MM.1S (cell line): ENCODE measurements at regions not wholly inside any gene's neighbourhood (a gene's known extent, or its start where the extent isn't known, plus 50 kb on each side); places are given as distances from the start of the nearest gene placed in this dataset.

Source experiments
- DNase-seq: peaks from one replicate; pipeline ENCODE4 v3.0.0-alpha.2; 2015
- H2AFZ ChIP-seq: fragments of 300-600 bp; sonication (generic); 2 replicates; pipeline ENCODE4 v1.6.0; 2016; ENCODE audit warnings: antibody characterized with exemption, low read length
- H3F3A ChIP-seq: fragments of 300-600 bp; sonication (generic); 2 replicates; pipeline ENCODE4 v1.6.1; 2016; ENCODE audit warnings: mild to moderate bottlenecking, antibody characterized with exemption, low read length, moderate library complexity, mixed read lengths; ENCODE audit not compliant: insufficient read depth
- H3K27ac ChIP-seq: fragments of 300-600 bp; sonication (generic); 2 replicates; pipeline ENCODE4 v1.5.1; 2016; ENCODE audit warnings: mild to moderate bottlenecking, low read length
- H3K27me3 ChIP-seq: fragments of 300-600 bp; sonication (generic); replicated peaks from 2 replicates; pipeline ENCODE4 v1.6.0; 2016; ENCODE audit warnings: low read length; ENCODE audit not compliant: insufficient read depth
- H3K36me3 ChIP-seq: fragments of 300-600 bp; sonication (generic); replicated peaks from 2 replicates; pipeline ENCODE4 v1.6.1; 2016; ENCODE audit warnings: mild to moderate bottlenecking, low read length, mixed read lengths; ENCODE audit not compliant: insufficient read depth
- H3K4me1 ChIP-seq: fragments of 300-600 bp; sonication (generic); 2 replicates; pipeline ENCODE4 v1.6.1; 2016; ENCODE audit warnings: low read length, mixed read lengths
- H3K4me2 ChIP-seq: fragments of 300-600 bp; sonication (generic); 2 replicates; pipeline ENCODE4 v1.6.0; 2016; ENCODE audit warnings: low read depth, low read length
- H3K4me3 ChIP-seq: fragments of 300-600 bp; sonication (generic); 2 replicates; pipeline ENCODE4 v1.5.1; 2016; ENCODE audit warnings: low read length, mixed read lengths
- H3K79me2 ChIP-seq: fragments of 300-600 bp; sonication (generic); 2 replicates; pipeline ENCODE4 v1.6.1; 2016; ENCODE audit warnings: mixed run types, low read length, mixed read lengths
- H3K9ac ChIP-seq: fragments of 300-600 bp; sonication (generic); 2 replicates; pipeline ENCODE4 v1.6.1; 2016; ENCODE audit warnings: low read length, mixed read lengths
- H3K9me2 ChIP-seq: fragments of 300-600 bp; sonication (generic); replicated peaks from 2 replicates; pipeline ENCODE4 v1.6.1; 2016; ENCODE audit warnings: mild to moderate bottlenecking, low read length, mixed read lengths; ENCODE audit not compliant: insufficient read depth
- H3K9me3 ChIP-seq: fragments of 300-600 bp; sonication (generic); replicated peaks from 2 replicates; pipeline ENCODE4 v1.6.1; 2016; ENCODE audit warnings: mild to moderate bottlenecking, low read length, mixed read lengths; ENCODE audit not compliant: insufficient read depth
- H4K20me1 ChIP-seq: fragments of 300-600 bp; sonication (generic); 2 replicates; pipeline ENCODE4 v1.6.1; 2016; ENCODE audit warnings: mild to moderate bottlenecking, low read length, moderate library complexity, mixed read lengths; ENCODE audit not compliant: insufficient read depth
- EZH2 ChIP-seq: fragments of 300-600 bp; sonication (generic); optimal IDR thresholded peaks from 2 replicates; pipeline ENCODE3; 2017; ENCODE audit warnings: low read depth, mild to moderate bottlenecking, antibody characterized with exemption, low read length, mixed read lengths
- EZH2phosphoT487 ChIP-seq: fragments of 300-600 bp; sonication (generic); IDR thresholded peaks from 2 replicates; pipeline ENCODE4 v1.6.1; 2018; ENCODE audit warnings: antibody characterized with exemption, low read length
- TF ChIP-seq, protein P1 (sequence below): fragments of 300-600 bp; sonication (generic); IDR thresholded peaks from 2 replicates; pipeline ENCODE4 v1.5.1; 2016; ENCODE audit warnings: antibody characterized with exemption, low read length, mixed read lengths

DNA sequence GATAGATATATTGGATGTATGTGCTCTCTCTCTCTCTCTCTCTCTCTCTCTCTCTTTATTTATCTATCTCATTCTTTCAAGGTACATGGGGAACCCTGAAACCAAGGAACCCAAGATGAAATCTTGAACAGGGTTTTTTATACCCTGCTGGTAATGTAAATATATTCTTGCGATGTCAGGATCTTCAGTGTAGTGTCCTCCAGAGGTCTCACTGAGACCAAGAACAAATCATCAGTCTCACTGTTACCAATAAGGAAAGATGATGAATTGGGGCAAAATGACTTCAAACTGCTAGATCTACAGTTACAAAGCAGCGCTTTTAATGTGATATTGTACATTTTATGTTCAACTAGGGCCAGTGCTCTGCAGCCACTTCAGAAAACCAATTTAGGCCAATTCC is 423.5 kb downstream of the ANKRD7 start:
- 0 out of 2 replicates have a peak, but pooled peaks cover 3% of the 10 kb centered on the region for H3K36me3 ChIP-seq
- H3K27me3 ChIP-seq, result no peaks in the 10 kb centered on the region
- TF ChIP-seq EZH2phosphoT487, result no peak
- TF ChIP-seq EZH2, result no peak
- TF ChIP-seq, protein P1, sequence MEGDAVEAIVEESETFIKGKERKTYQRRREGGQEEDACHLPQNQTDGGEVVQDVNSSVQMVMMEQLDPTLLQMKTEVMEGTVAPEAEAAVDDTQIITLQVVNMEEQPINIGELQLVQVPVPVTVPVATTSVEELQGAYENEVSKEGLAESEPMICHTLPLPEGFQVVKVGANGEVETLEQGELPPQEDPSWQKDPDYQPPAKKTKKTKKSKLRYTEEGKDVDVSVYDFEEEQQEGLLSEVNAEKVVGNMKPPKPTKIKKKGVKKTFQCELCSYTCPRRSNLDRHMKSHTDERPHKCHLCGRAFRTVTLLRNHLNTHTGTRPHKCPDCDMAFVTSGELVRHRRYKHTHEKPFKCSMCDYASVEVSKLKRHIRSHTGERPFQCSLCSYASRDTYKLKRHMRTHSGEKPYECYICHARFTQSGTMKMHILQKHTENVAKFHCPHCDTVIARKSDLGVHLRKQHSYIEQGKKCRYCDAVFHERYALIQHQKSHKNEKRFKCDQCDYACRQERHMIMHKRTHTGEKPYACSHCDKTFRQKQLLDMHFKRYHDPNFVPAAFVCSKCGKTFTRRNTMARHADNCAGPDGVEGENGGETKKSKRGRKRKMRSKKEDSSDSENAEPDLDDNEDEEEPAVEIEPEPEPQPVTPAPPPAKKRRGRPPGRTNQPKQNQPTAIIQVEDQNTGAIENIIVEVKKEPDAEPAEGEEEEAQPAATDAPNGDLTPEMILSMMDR, result no peak
- H3K4me3 ChIP-seq, result no peak overlapping the region
- no peaks in the 10 kb centered on the region for H3K79me2 ChIP-seq
- H2AFZ ChIP-seq, result no peak overlapping the region
- H3K4me1 ChIP-seq, result no peaks in the 10 kb centered on the region
- H3K4me2 ChIP-seq, result no peak overlapping the region
- no peaks in the 10 kb centered on the region for H3K9me2 ChIP-seq
- no peak for DNase-seq
- H3K9ac ChIP-seq, result no peak overlapping the region
- H3K27ac ChIP-seq, result no peak overlapping the region
- H3F3A ChIP-seq, result no peaks in the 10 kb centered on the region
- H4K20me1 ChIP-seq, result no peaks in the 10 kb centered on the region
- no peaks in the 10 kb centered on the region for H3K9me3 ChIP-seq

DNA sequence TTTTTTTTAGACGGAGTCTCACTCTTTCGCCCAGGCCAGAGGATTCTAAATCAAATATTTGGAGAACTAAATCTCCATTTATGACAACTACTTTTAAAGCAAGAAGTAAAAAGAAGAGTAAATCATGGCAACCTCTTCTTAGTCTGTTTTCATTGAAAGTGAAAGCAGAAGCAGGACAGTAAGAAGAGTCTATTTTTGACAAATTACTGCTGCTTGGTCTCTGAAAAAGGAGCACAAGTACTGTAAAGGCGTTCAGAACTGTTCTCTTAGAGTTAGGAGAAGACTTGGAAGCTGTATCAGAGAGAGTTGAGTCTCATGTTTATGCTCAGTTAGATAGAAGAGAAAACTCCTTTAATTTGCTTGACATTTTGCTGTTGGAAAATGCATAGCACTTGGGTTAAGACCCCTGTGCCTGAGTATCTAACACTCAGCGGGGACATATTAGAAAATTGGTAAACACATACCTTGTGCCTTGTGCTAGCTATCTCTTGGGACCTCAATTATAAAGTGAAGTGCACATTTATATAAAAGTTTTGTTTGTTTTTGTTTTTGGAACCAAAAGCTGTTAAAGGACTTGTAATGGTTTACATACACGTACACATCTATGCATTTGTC is 433.0 kb downstream of the ANKRD7 start:
- no peaks in the 10 kb centered on the region for H4K20me1 ChIP-seq
- H3K79me2 ChIP-seq, result no peaks in the 10 kb centered on the region
- peaks cover 11% of the 10 kb centered on the region; the same call in 1 of the 2 replicates for H3K4me1 ChIP-seq
- no peak overlapping the region for H3K9ac ChIP-seq
- TF ChIP-seq EZH2phosphoT487, result no peak
- TF ChIP-seq EZH2, result no peak
- TF ChIP-seq, protein P1, result no peak
- H3K4me3 ChIP-seq, result no peak overlapping the region
- no peaks in the 10 kb centered on the region for H3F3A ChIP-seq
- no peaks in the 10 kb centered on the region for H3K36me3 ChIP-seq
- H3K27me3 ChIP-seq, result no peaks in the 10 kb centered on the region
- peak overlapping the region; percentile 10; the same call in 1 of the 2 replicates for H2AFZ ChIP-seq
- H3K9me2 ChIP-seq, result no peaks in the 10 kb centered on the region
- peak overlapping the region; percentile 25; the same call in 1 of the 2 replicates for H3K4me2 ChIP-seq
- peak overlapping the region; percentile 12; the same call in 1 of the 2 replicates for H3K27ac ChIP-seq
- DNase-seq, result peak; percentile 79
- no peaks in the 10 kb centered on the region for H3K9me3 ChIP-seq

DNA sequence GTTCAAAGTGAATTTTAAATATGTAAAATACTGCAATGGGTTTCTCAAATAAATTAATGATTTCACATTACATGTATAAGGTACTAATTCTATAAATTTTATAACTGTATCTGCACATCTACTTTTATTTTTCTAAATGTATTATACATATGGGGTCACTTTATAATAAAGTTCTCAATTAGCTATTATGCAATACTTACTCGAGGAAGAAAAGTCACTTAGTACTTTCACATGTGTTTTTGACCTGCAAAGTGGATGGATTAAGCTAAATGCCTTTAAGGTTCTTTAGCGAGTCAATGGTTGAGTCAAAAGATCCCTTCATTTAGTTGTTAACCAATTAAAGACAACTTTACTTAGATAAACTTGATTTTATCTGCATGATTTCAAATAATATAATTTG is 437.8 kb downstream of the ANKRD7 start:
- Histone ChIP-seq H3K36me3 (no peaks in the 10 kb centered on the region), H3K9ac (no peak overlapping the region), H2AFZ (no peak overlapping the region), H3K27ac (no peak overlapping the region), H3K79me2 (no peaks in the 10 kb centered on the region), H3K27me3 (no peaks in the 10 kb centered on the region), H3K9me2 (no peaks in the 10 kb centered on the region), H3K9me3 (no peaks in the 10 kb centered on the region), H3K4me3 (no peak overlapping the region), H3F3A (no peaks in the 10 kb centered on the region), H3K4me2 (no peak overlapping the region), H4K20me1 (no peaks in the 10 kb centered on the region), H3K4me1 (peaks cover 6% of the 10 kb centered on the region; the same call in 1 of the 2 replicates)
- DNase-seq, result no peak
- TF ChIP-seq EZH2 (no peak), EZH2phosphoT487 (no peak)
- TF ChIP-seq, protein P1, result no peak
